ENCODE measurements at regions not wholly inside any gene's neighbourhood (a gene's known extent, or its start where the extent isn't known, plus 50 kb on each side); places are given as distances from the start of the nearest gene placed in this dataset.
"Not testable (repeated sequence)": the region's sequence is repeated elsewhere in the genome, so short reads cannot be mapped to it uniquely, and the experiment has no call there.

- Mint-ChIP-seq H3K27ac (no peak overlapping the region), H3K4me3 (no peak overlapping the region), H3K4me1 (ENCODE audit: low read depth) (no peaks in the 10 kb centered on the region), H3K27me3 (ENCODE audit: insufficient read depth) (peaks cover 1% of the 10 kb centered on the region), H3K9me3 (peaks cover 35% of the 10 kb centered on the region), H3K36me3 (ENCODE audit: low read depth) (peaks cover 4% of the 10 kb centered on the region; the same call in 1 of the 2 replicates)
- TF ChIP-seq CTCF (IDR thresholded peaks at IDR 0.05) = no peak
- DNase-seq = no peak
These were observed 442.3 kb downstream of the TUBA3C start for GRCh38 chr13:18739310-18739709.

GRCh38 chr13:18738086-18738485 lies 443.5 kb downstream of the TUBA3C start:
- H3K4me1 Mint-ChIP-seq (ENCODE audit: low read depth); DNase-seq; H3K4me3 Mint-ChIP-seq; H3K36me3 Mint-ChIP-seq (ENCODE audit: low read depth); H3K27ac Mint-ChIP-seq; H3K27me3 Mint-ChIP-seq (ENCODE audit: insufficient read depth): not testable (repeated sequence)
- peaks cover 29% of the 10 kb centered on the region for H3K9me3 Mint-ChIP-seq

DNA sequence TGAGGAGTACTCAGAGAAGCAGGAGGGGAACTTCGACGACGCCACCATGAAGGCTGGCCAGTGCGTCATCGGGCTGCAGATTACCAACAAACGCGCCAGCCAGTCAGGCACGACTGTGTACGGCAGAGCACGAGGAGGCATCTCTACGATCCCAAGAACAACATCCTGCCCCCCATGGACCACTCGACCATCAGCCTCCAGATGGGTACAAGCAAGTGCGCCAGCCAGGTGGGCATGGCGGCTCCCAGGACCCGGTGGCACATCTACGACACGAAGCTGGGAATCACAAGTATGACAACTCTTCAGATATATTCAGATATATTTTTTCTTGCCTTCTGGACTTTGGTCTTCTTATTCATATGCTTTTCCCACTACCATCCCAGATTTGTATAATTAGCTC lies 454.5 kb downstream of the TUBA3C start:
- not testable (repeated sequence) for H3K27ac Mint-ChIP-seq; DNase-seq; H3K36me3 Mint-ChIP-seq (ENCODE audit: low read depth); H3K4me1 Mint-ChIP-seq (ENCODE audit: low read depth); H3K4me3 Mint-ChIP-seq; H3K27me3 Mint-ChIP-seq (ENCODE audit: insufficient read depth)
- H3K9me3 Mint-ChIP-seq = peaks cover 30% of the 10 kb centered on the region

- H3K36me3 Mint-ChIP-seq (ENCODE audit: low read depth); H3K27me3 Mint-ChIP-seq (ENCODE audit: insufficient read depth); H3K4me1 Mint-ChIP-seq (ENCODE audit: low read depth); H3K27ac Mint-ChIP-seq; DNase-seq; H3K4me3 Mint-ChIP-seq: not testable (repeated sequence)
- peaks cover 34% of the 10 kb centered on the region for H3K9me3 Mint-ChIP-seq
These were observed 455.1 kb downstream of the TUBA3C start for GRCh38 chr13:18726524-18726923.

- H3K27ac Mint-ChIP-seq; H3K36me3 Mint-ChIP-seq (ENCODE audit: low read depth); DNase-seq; H3K27me3 Mint-ChIP-seq (ENCODE audit: insufficient read depth); H3K4me3 Mint-ChIP-seq; H3K4me1 Mint-ChIP-seq (ENCODE audit: low read depth): not testable (repeated sequence)
- H3K9me3 Mint-ChIP-seq = peaks cover 31% of the 10 kb centered on the region
These were observed 456.3 kb downstream of the TUBA3C start for GRCh38 chr13:18725242-18725822.

DNA sequence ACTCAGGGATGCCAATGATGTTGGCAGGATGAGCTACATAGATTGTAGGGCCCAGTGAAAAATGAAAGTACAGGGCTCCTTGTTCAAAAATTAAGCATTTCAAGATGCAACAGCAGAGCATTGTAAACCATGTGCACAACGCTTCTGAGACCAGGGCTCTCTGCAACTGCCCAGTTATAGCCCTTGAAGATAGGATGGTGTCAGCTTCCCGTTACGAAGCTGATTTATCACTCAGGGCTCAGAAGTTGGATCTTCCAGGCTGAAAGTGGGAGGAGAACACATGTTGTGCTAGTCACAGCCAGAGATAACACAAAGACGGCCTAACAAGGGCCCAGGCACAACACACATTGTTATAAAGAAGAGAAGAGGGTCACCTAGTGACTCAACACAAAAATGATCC lies 466.7 kb downstream of the TUBA3C start:
- Mint-ChIP-seq H3K27me3 (ENCODE audit: insufficient read depth) (no peaks in the 10 kb centered on the region; the same call in 1 of the 2 replicates), H3K4me1 (ENCODE audit: low read depth) (no peaks in the 10 kb centered on the region), H3K9me3 (peaks cover 50% of the 10 kb centered on the region), H3K4me3 (no peak overlapping the region), H3K36me3 (ENCODE audit: low read depth) (0 out of 2 replicates have a peak, but pooled peaks cover 4% of the 10 kb centered on the region), H3K27ac (no peak overlapping the region)
- no peak for TF ChIP-seq CTCF (IDR thresholded peaks at IDR 0.05)
- DNase-seq = no peak

DNA sequence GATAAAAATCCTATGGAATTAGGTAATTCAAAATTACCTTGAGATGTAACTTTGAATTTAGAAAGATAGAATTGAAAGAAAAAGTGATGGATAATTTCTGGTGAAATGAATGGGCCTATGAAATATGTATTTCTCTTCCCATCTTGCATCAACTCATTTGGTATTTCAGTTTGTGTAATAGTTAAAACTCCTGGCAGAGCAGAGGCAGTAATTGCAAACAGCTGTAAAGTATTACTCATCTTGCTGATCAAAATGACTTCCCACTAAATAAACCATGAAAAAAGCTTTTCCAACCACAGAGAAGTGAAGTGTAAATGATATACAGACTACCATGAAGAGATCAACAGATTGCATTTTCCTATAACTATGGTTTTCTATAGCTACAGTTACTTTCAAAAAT lies 471.0 kb downstream of the TUBA3C start:
- not testable (repeated sequence) for H3K36me3 Mint-ChIP-seq (ENCODE audit: low read depth)
- peaks cover 38% of the 10 kb centered on the region for H3K9me3 Mint-ChIP-seq

DNA sequence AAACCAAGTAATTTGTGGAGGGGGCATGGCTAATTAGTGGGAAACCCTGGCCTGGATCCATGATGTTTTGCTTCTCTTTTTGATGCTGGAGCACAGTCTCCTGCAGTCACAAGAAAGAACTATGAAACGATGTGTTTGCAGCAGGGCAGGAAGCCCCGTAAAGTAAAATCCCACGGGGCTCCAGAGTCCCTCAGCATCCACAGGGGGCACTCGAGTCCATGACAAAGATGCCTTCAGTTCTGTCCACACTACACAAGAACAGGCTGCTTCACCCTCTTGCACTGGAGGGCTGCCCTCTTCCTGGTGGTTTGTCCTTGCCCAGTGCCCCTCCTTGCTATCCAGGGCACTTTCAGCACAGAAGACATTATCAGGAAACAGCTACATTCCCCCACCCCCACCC lies 475.1 kb downstream of the TUBA3C start:
- DNase-seq; H3K4me1 Mint-ChIP-seq (ENCODE audit: low read depth); H3K36me3 Mint-ChIP-seq (ENCODE audit: low read depth); H3K27me3 Mint-ChIP-seq (ENCODE audit: insufficient read depth); H3K27ac Mint-ChIP-seq; H3K4me3 Mint-ChIP-seq: not testable (repeated sequence)
- H3K9me3 Mint-ChIP-seq = peaks cover 33% of the 10 kb centered on the region

More for the DNA sequence above, 471.0 kb downstream of the TUBA3C start:
- not testable (repeated sequence) for H3K4me3 Mint-ChIP-seq; H3K4me1 Mint-ChIP-seq (ENCODE audit: low read depth); H3K27me3 Mint-ChIP-seq (ENCODE audit: insufficient read depth); H3K27ac Mint-ChIP-seq; DNase-seq

DNA sequence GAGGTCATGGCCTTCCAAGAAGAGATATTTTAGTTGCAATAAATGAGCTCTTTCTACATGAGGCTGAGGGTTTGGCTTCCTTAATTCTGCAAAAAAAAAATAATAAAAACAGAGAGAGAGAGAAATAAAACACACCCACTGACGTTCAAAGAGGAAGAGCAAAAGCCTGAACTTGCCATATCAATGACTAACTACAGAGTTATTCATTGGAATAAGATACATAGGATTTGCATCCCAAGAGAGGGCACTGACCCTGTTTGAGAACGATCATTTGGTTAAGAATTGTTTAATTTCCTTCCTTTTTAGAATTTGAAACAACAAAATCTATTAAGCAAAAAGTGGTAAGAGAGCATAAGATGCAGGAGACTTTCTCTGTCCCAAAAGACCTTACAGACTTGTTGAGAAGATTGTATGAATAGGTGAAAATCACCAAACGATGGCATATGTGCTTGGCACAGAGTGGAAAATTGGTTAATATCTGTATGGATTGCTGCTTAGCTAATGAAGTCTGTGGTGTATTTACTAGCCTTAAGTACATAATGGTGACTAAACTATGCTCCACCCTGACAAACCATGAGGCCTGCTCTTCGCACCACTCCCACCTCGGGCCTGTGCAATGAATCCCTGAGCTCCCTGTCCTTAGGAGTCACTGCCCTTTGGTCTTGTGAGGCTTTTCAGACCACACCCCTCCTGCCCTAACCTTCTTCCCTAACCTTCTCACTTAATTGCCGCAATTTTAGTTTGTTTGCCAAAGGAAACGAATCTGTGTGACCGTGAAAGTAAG lies 479.0 kb downstream of the TUBA3C start:
- H3K27ac Mint-ChIP-seq; H3K36me3 Mint-ChIP-seq (ENCODE audit: low read depth); H3K4me3 Mint-ChIP-seq; DNase-seq; H3K27me3 Mint-ChIP-seq (ENCODE audit: insufficient read depth); H3K4me1 Mint-ChIP-seq (ENCODE audit: low read depth): not testable (repeated sequence)
- H3K9me3 Mint-ChIP-seq = peaks cover 33% of the 10 kb centered on the region

DNA sequence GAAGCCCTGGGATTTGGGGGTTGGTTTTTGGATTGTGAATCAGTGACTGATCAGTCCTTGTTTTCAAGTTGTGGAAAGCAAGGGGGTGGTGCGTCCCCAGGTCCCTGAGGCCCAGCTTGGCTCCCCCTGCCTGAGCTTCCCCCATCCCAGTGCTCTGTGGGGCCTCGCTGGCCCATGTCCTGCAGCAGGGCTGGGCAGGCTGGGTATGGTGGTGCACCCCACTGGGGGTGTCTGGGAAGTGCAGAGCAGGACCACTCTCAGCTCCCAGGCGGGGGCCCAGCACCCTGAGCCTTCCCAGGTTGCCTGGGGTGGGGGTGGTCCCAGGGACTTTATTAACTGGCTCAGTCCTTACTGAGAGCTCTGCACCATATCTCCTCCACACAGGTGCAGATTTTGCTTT lies 483.3 kb downstream of the TUBA3C start:
- not testable (repeated sequence) for H3K27ac Mint-ChIP-seq; H3K27me3 Mint-ChIP-seq (ENCODE audit: insufficient read depth); H3K36me3 Mint-ChIP-seq (ENCODE audit: low read depth); H3K4me3 Mint-ChIP-seq; DNase-seq; H3K4me1 Mint-ChIP-seq (ENCODE audit: low read depth)
- H3K9me3 Mint-ChIP-seq = peaks cover 40% of the 10 kb centered on the region

DNA sequence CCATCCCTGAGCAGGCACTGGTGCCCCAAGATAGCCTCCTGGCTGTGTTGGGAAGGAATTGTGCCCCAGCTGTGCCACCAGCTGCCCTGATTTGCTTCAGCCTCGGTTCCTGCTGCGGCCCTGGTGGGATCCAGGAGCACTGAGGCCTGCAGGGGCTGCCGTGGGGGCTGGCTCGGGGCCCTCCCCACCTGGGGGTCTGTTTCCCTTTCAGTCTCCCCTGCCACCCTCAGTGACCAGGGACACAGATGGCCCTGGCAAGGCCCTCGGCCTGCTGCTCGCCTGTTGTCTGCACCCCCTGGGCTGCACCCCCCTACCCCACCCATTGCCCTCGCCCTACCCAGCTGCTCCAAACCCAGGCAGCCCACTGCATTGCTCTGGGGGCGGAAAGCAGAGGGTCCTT lies 483.8 kb downstream of the TUBA3C start:
- peaks cover 35% of the 10 kb centered on the region for H3K9me3 Mint-ChIP-seq
- not testable (repeated sequence) for H3K4me1 Mint-ChIP-seq (ENCODE audit: low read depth); H3K4me3 Mint-ChIP-seq; H3K36me3 Mint-ChIP-seq (ENCODE audit: low read depth); DNase-seq; H3K27ac Mint-ChIP-seq; H3K27me3 Mint-ChIP-seq (ENCODE audit: insufficient read depth)

DNA sequence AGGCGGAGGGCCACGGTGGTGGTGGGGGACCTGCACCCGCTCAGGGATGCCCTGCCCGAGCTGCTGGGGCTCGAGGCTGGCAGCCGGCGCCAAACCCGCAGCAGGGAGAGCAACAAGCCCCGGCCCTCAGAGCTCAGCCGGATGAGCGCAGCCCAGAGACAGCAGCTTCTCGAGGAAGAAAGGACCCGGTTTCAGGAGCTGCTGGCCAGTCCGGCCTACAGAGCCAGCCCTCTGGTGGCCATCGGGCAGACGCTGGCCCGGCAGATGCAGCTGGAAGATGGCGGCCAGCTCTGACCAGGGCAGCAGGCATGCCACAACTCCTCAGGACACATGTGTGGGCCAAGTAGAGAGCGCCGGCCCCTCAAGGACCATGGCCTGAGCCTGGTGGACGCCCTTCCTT lies 484.4 kb downstream of the TUBA3C start:
- H3K4me1 Mint-ChIP-seq (ENCODE audit: low read depth); H3K36me3 Mint-ChIP-seq (ENCODE audit: low read depth); H3K27ac Mint-ChIP-seq; DNase-seq; H3K4me3 Mint-ChIP-seq; H3K27me3 Mint-ChIP-seq (ENCODE audit: insufficient read depth): not testable (repeated sequence)
- H3K9me3 Mint-ChIP-seq = peaks cover 32% of the 10 kb centered on the region
